Endothelial cell of umbilical vein (primary cell): ENCODE measurements at regions not wholly inside any gene's neighbourhood (a gene's known extent, or its start where the extent isn't known, plus 50 kb on each side); places are given as distances from the start of the nearest gene placed in this dataset.

ENCODE experiments used
- BruUV-seq: library from RNA; stranded (reverse); fragments of 400-500 nt; replicated peaks from 2 replicates; lab custom pipeline; 2021; lab: Mats Ljungman, UMichigan
- CTCF ChIA-PET: fragments of 300-600, 350-600 bp; sonication (Branson Sonifier 250); formaldehyde crosslinking; loops from one replicate; lab custom pipeline; 2021; ENCODE audit warnings: antibody characterized with exemption, inconsistent platforms; lab: Charles Lee
- POLR2A ChIA-PET: fragments of 300-600, 350-600 bp; sonication (Branson Sonifier 250); formaldehyde crosslinking; loops from one replicate; lab custom pipeline; 2021; ENCODE audit warnings: antibody characterized with exemption, inconsistent platforms; lab: Charles Lee
- DNase-seq: peaks from one replicate; pipeline ENCODE4 v3.0.0-alpha.2; 2011; ENCODE audit warnings: low read depth, low spot score
- FAIRE-seq: peaks from 2 replicates; lab custom pipeline; 2011; peaks lifted over from hg19 to GRCh38; lab: Jason Lieb, UNC
- H2AFZ ChIP-seq: 2 replicates; pipeline ENCODE4 v1.6.0; 2012; ENCODE audit warnings: low read depth, low read length, control low read depth, inconsistent platforms
- H3K27ac ChIP-seq: 2 replicates; pipeline ENCODE4 v1.5.1; 2011; ENCODE audit warnings: low read depth, mild to moderate bottlenecking, control low read depth, low read length, moderate library complexity; ENCODE audit not compliant: insufficient read depth
- H3K27me3 ChIP-seq, 2 experiments: 2 replicates each; pipeline versions ENCODE4 v1.6.0 to v1.6.1; 2011; ENCODE audit warnings: low read length in 2 of 2, mixed read lengths in 1 of 2; ENCODE audit not compliant: control insufficient read depth in 2 of 2, insufficient read depth in 2 of 2
- H3K36me3 ChIP-seq, 2 experiments: 2 replicates in 1 of 2; 3 replicates in 1 of 2; pipeline ENCODE4 v1.5.1; 2011; ENCODE audit warnings: low read length in 2 of 2, mild to moderate bottlenecking in 1 of 2, moderate library complexity in 1 of 2; ENCODE audit not compliant: control insufficient read depth in 2 of 2, insufficient read depth in 2 of 2; ENCODE audit errors: extremely low read depth in 1 of 2
- H3K4me1 ChIP-seq: 3 replicates; pipeline ENCODE4 v1.5.1; 2011; ENCODE audit warnings: mild to moderate bottlenecking, low read length; ENCODE audit not compliant: control insufficient read depth, insufficient read depth; ENCODE audit errors: extremely low read depth
- H3K4me2 ChIP-seq: 2 replicates; pipeline ENCODE4 v1.6.1; 2011; ENCODE audit warnings: low read length, control low read depth, mixed read lengths; ENCODE audit not compliant: insufficient read depth
- H3K4me3 ChIP-seq, 3 experiments: fragments of 200-600 bp in 1 of 3; sonication (generic), shearing (Covaris generic) in 1 of 3; replicated peaks in 1 of 3; 2 replicates each; pipeline ENCODE4 v1.5.1; 2011 to 2016; ENCODE audit warnings: control low read depth in 3 of 3, low read length in 3 of 3, mild to moderate bottlenecking in 2 of 3, inconsistent platforms in 1 of 3, low read depth in 1 of 3, moderate library complexity in 1 of 3; ENCODE audit not compliant: insufficient read depth in 1 of 3
- H3K79me2 ChIP-seq: 2 replicates; pipeline ENCODE4 v1.6.0; 2012; ENCODE audit warnings: low read length, inconsistent platforms; ENCODE audit not compliant: control insufficient read depth, insufficient read depth
- H3K9ac ChIP-seq: replicated peaks from 2 replicates; pipeline ENCODE3; 2011; ENCODE audit warnings: low read length, control low read depth; ENCODE audit not compliant: insufficient read depth; ENCODE audit errors: extremely low read depth
- H3K9me1 ChIP-seq: replicated peaks from 3 replicates; pipeline ENCODE4 v1.6.0; 2011; ENCODE audit warnings: mild to moderate bottlenecking, low read length; ENCODE audit not compliant: control insufficient read depth, insufficient read depth; ENCODE audit errors: extremely low read depth
- H3K9me3 ChIP-seq: replicated peaks from 2 replicates; pipeline ENCODE4 v1.5.1; 2012; ENCODE audit warnings: low read length, inconsistent platforms; ENCODE audit not compliant: control insufficient read depth, insufficient read depth
- H4K20me1 ChIP-seq: replicated peaks from 2 replicates; pipeline ENCODE3; 2011; ENCODE audit warnings: mild to moderate bottlenecking, low read length; ENCODE audit not compliant: control insufficient read depth, insufficient read depth; ENCODE audit errors: extremely low read depth
- EZH2 ChIP-seq: IDR thresholded peaks from 2 replicates; pipeline ENCODE4 v1.6.1; 2012; ENCODE audit warnings: borderline replicate concordance, low read depth, mild to moderate bottlenecking, moderate library complexity, low read length, inconsistent platforms; ENCODE audit not compliant: severe bottlenecking
- FOS ChIP-seq: IDR thresholded peaks from 2 replicates; pipeline ENCODE4 v1.6.1; 2011; ENCODE audit warnings: mild to moderate bottlenecking, low read length, moderate library complexity, borderline replicate concordance; ENCODE audit not compliant: insufficient read depth
- GATA2 ChIP-seq: IDR thresholded peaks from 2 replicates; pipeline ENCODE4 v1.7.0; 2011; ENCODE audit warnings: low read depth, mild to moderate bottlenecking, moderate library complexity, mixed read lengths, low read length; ENCODE audit not compliant: insufficient read length, insufficient read depth
- JUN ChIP-seq: IDR thresholded peaks from 2 replicates; pipeline ENCODE4 v1.6.1; 2011; ENCODE audit warnings: borderline replicate concordance, low read depth; ENCODE audit not compliant: insufficient read length, insufficient read depth
- MYC ChIP-seq: IDR thresholded peaks from one replicate; pipeline ENCODE4 v1.6.1; 2011; ENCODE audit warnings: mild to moderate bottlenecking, low read depth, low read length
- POLR2A ChIP-seq: IDR thresholded peaks from 2 replicates; pipeline ENCODE4 v1.6.1; 2012; ENCODE audit warnings: low read depth, mild to moderate bottlenecking, control low read depth, low read length
- POLR2AphosphoS5 ChIP-seq: IDR thresholded peaks from 2 replicates; pipeline ENCODE4 v1.6.1; 2012; ENCODE audit warnings: low read depth, mild to moderate bottlenecking, control low read depth, low read length, moderate library complexity; ENCODE audit not compliant: insufficient read depth
- dilution Hi-C: fragments of 300-500 bp; cut with MboI; formaldehyde crosslinking; loops from one replicate; pipeline ENCODE4 v1.15.0; 2019; ENCODE audit warnings: low sequenced_read_pairs; ENCODE audit not compliant: extremely low pct_ligation_motif_present
- intact Hi-C: fragments of 100-400 bp; cut with micrococcal nuclease; formaldehyde crosslinking; loops from one replicate; pipeline ENCODE4 v1.10.0; 2022
- TF ChIP-seq, protein P1 (sequence below), 2 donors: IDR thresholded peaks; 1 replicate in 1 of 2; 2 replicates in 1 of 2; pipeline ENCODE4 v1.5.1; 2011; ENCODE audit warnings: low read length in 2 of 2, mild to moderate bottlenecking in 2 of 2, moderate library complexity in 2 of 2, control low read depth in 1 of 2, inconsistent platforms in 1 of 2, low read depth in 1 of 2; ENCODE audit not compliant: insufficient read depth in 1 of 2; ENCODE audit errors: extremely low read depth in 1 of 2
- TF ChIP-seq, protein P2 (sequence below): IDR thresholded peaks from 2 replicates; pipeline ENCODE4 v1.6.1; 2011; ENCODE audit not compliant: insufficient read depth, insufficient read length

DNA sequence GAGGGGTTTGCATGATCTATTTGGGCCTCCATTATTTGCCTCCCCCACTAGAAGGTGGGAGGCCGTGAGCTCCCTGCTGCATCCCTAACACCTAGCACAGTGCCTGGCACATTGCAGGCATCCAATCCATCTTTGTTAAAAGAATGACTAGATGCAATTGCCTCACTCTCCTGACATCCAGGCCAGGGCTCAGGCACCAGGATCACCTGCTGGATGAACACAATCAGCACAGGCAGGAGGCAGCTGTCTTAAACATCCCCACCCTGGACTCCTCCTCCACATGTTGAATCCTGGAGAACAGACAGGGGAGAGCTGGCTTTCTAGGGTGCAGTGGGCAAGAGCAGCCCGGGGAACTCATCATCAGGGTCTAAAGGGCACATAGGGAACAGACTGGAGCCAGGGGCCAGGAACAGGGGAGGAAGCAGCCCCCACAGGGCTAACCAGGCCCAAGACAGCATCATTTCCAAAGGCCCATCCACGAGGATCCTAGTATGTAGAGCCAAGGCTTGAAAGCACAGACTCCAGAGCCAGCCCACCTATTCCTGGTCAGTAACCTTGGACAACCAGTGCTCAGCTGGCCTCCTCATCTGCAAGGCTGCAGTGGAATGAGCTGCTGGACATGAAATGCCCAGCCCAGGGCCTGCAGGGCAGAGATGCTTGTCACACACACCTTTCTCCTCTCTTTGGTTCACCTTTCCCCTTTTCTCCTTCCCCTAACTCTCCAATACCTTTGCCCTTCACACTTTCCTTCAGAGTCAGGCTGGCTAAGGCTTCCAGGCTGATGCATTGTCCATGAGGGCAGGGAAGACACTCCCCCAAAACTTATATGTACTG, 254.4 kb upstream of the TLE3 start:
- CTCF ChIA-PET = no interaction called here
- Histone ChIP-seq H4K20me1 (no peaks in the 10 kb centered on the region), H3K9me3 (no peaks in the 10 kb centered on the region), H3K9ac (no peak overlapping the region), H3K27me3 (peaks cover 0 to 4% of the 10 kb centered on the region in 2 experiments), H3K4me3 (no peak overlapping the region), H3K4me1 (no peaks in the 10 kb centered on the region), H3K27ac (no peak overlapping the region), H3K9me1 (no peaks in the 10 kb centered on the region), H3K36me3 (no peaks in the 10 kb centered on the region), H2AFZ (no peak overlapping the region), H3K4me2 (no peak overlapping the region), H3K79me2 (no peaks in the 10 kb centered on the region)
- no peak for DNase-seq
- no peak for FAIRE-seq
- dilution Hi-C loops (no loop called here), intact Hi-C loops (no loop called here)
- POLR2A ChIA-PET = no interaction called here
- TF ChIP-seq MYC (no peak), JUN (no peak), FOS (no peak), GATA2 (no peak), EZH2 (no peak), POLR2A (no peak), POLR2AphosphoS5 (no peak)
- TF ChIP-seq, protein P1, sequence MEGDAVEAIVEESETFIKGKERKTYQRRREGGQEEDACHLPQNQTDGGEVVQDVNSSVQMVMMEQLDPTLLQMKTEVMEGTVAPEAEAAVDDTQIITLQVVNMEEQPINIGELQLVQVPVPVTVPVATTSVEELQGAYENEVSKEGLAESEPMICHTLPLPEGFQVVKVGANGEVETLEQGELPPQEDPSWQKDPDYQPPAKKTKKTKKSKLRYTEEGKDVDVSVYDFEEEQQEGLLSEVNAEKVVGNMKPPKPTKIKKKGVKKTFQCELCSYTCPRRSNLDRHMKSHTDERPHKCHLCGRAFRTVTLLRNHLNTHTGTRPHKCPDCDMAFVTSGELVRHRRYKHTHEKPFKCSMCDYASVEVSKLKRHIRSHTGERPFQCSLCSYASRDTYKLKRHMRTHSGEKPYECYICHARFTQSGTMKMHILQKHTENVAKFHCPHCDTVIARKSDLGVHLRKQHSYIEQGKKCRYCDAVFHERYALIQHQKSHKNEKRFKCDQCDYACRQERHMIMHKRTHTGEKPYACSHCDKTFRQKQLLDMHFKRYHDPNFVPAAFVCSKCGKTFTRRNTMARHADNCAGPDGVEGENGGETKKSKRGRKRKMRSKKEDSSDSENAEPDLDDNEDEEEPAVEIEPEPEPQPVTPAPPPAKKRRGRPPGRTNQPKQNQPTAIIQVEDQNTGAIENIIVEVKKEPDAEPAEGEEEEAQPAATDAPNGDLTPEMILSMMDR (IDR thresholded peaks at IDR 0.05; ENCODE audit: extremely low read depth in 1 of 2, insufficient read depth in 1 of 2, low read depth in 1 of 2, low read length in 2 of 2) = no peak
- TF ChIP-seq, protein P2, sequence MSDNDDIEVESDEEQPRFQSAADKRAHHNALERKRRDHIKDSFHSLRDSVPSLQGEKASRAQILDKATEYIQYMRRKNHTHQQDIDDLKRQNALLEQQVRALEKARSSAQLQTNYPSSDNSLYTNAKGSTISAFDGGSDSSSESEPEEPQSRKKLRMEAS = no peak
- BruUV-seq = no TSS peak
